Cardiac muscle cell (in vitro differentiated cells and primary cell): ENCODE measurements at regions not wholly inside any gene's neighbourhood (a gene's known extent, or its start where the extent isn't known, plus 50 kb on each side); places are given as distances from the start of the nearest gene placed in this dataset.

Experiments used
- DNase-seq, 2 donors: peaks; one replicate each; pipeline versions ENCODE4 v3.0.0 to v3.0.0-alpha.2; 2010 to 2017; ENCODE audit warnings: low read depth in 1 of 2, low spot score in 1 of 2
- H3K27ac ChIP-seq: fragments of 200-600 bp; sonication (generic); 2 replicates; pipeline ENCODE4 v1.5.1; 2016
- H3K27me3 ChIP-seq: fragments of 200-600 bp; sonication (generic); 2 replicates; pipeline ENCODE4 v1.6.0; 2016; ENCODE audit warnings: control low read depth
- H3K36me3 ChIP-seq: fragments of 200-600 bp; sonication (generic); 2 replicates; pipeline ENCODE4 v1.5.1; 2016; ENCODE audit warnings: control low read depth
- H3K4me1 ChIP-seq: fragments of 200-600 bp; sonication (generic); 2 replicates; pipeline ENCODE4 v1.8.1; 2017; ENCODE audit warnings: low read depth, mild to moderate bottlenecking, mixed run types
- H3K4me3 ChIP-seq: fragments of 200-600 bp; sonication (generic); 2 replicates; pipeline ENCODE4 v1.5.1; 2016; ENCODE audit warnings: mild to moderate bottlenecking
- H3K9me3 ChIP-seq: fragments of 200-600 bp; sonication (generic); 2 replicates; pipeline ENCODE4 v1.5.1; 2017; ENCODE audit warnings: low read depth, mild to moderate bottlenecking, control low read depth
- CTCF ChIP-seq: IDR thresholded peaks from 2 replicates; pipeline ENCODE4 v1.5.1; 2012; ENCODE audit warnings: low read depth, mild to moderate bottlenecking, low read length

DNA sequence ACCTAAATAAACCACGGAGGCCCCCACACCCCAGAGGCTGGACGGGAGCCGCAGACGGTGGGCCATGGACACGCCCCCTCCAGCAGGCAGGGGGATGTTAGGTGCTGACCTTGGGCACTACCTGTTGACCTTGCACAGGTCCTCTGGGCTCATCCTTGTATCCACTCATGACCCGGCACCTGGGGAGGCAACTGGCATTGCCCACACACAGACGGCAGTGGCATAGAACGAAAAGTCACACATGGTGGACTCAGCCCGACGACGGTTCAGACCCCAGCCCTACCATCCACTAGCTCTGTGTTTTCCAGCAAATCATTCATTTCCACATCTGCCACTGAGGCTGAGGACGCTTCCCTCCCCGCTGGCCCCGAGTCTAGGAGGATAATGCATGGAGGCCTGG lies 247.7 kb upstream of the PPP2R2D start:
- no peak for DNase-seq
- Histone ChIP-seq H3K36me3 (no peaks in the 10 kb centered on the region), H3K4me1 (peaks cover 5% of the 10 kb centered on the region), H3K4me3 (no peak overlapping the region), H3K27me3 (peaks cover 13% of the 10 kb centered on the region), H3K9me3 (no peaks in the 10 kb centered on the region), H3K27ac (no peak overlapping the region)
- no peak for TF ChIP-seq CTCF

- DNase-seq: no peak
- no peaks in the 10 kb centered on the region for H3K9me3 ChIP-seq
- TF ChIP-seq CTCF: no peak
- H3K4me1 ChIP-seq: peaks cover 5% of the 10 kb centered on the region
- H3K27me3 ChIP-seq: peaks cover 13% of the 10 kb centered on the region
- H3K27ac ChIP-seq: no peak overlapping the region
- H3K36me3 ChIP-seq: no peaks in the 10 kb centered on the region
- H3K4me3 ChIP-seq: no peak overlapping the region
These were observed 247.0 kb upstream of the PPP2R2D start for GRCh38 chr10:131653554-131654470.

DNA sequence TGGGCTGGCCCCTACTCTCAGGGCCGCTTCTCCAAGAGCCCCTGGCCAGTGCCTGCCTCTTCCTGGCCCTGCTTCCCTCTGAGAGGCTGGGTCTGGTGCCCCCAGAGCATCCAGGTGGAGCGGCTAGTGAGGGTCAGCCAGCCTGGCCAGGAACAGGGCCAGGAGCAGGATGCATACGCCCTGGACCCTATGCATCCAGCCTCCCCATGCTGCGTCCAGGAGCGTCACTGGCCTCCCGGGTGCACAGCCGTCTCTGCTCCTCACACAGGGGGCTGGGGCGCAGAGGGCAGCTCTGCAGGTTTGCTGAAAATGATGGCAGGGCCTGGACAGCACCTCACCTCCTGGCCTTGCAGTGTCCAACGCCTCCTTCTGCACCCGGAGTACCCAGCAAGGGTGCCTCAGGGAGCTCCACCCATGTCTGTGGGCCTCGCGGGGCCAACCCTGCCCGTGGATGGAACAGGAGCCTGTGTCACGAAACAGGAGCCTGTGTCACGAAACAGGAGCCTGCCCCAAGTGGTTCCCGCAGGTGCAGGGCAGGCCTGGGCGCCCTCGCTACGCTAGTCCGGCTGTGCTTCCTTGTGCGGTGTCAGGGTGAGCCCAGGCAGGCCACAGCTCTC lies 246.2 kb upstream of the PPP2R2D start:
- H3K9me3 ChIP-seq: no peaks in the 10 kb centered on the region
- no peak overlapping the region for H3K4me3 ChIP-seq
- peaks cover 13% of the 10 kb centered on the region for H3K27me3 ChIP-seq
- peak overlapping the region; percentile 42 for H3K27ac ChIP-seq
- no peak for TF ChIP-seq CTCF
- DNase-seq: no peak
- peaks cover 5% of the 10 kb centered on the region for H3K4me1 ChIP-seq
- H3K36me3 ChIP-seq: no peaks in the 10 kb centered on the region

- H3K27ac ChIP-seq: peak overlapping the region; percentile 42
- peaks cover 13% of the 10 kb centered on the region for H3K27me3 ChIP-seq
- peaks cover 5% of the 10 kb centered on the region for H3K4me1 ChIP-seq
- peak in 1 of 2 donors; percentile 73 for DNase-seq
- H3K36me3 ChIP-seq: no peaks in the 10 kb centered on the region
- no peaks in the 10 kb centered on the region for H3K9me3 ChIP-seq
- H3K4me3 ChIP-seq: no peak overlapping the region
- TF ChIP-seq CTCF: no peak
These were observed 245.5 kb upstream of the PPP2R2D start for GRCh38 chr10:131655101-131655849.

GRCh38 chr10:131656009-131656408 lies 244.8 kb upstream of the PPP2R2D start:
- no peak overlapping the region for H3K4me3 ChIP-seq
- H3K9me3 ChIP-seq: no peaks in the 10 kb centered on the region
- peaks cover 13% of the 10 kb centered on the region for H3K27me3 ChIP-seq
- no peak for DNase-seq
- no peak for TF ChIP-seq CTCF
- peaks cover 5% of the 10 kb centered on the region for H3K4me1 ChIP-seq
- no peaks in the 10 kb centered on the region for H3K36me3 ChIP-seq
- H3K27ac ChIP-seq: no peak overlapping the region
